CD14-positive monocyte (primary cell): ENCODE measurements at regions not wholly inside any gene's neighbourhood (a gene's known extent, or its start where the extent isn't known, plus 50 kb on each side); places are given as distances from the start of the nearest gene placed in this dataset.

Experiments used
- DNase-seq, 3 donors: peaks; one replicate each; pipeline ENCODE4 v3.0.0-alpha.2; 2011 to 2022
- H2AFZ ChIP-seq: 2 replicates; pipeline ENCODE4 v1.6.0; 2012; ENCODE audit warnings: mild to moderate bottlenecking, low read depth, low read length, inconsistent platforms; ENCODE audit not compliant: insufficient read depth, poor library complexity, severe bottlenecking
- H3K27ac ChIP-seq, 2 donors: 1 replicate in 1 of 2; 2 replicates in 1 of 2; pipeline ENCODE4 v1.5.1; 2012 to 2013; ENCODE audit warnings: low read length in 2 of 2, control low read depth in 1 of 2, inconsistent platforms in 1 of 2, low read depth in 1 of 2, mild to moderate bottlenecking in 1 of 2
- H3K27me3 ChIP-seq, 2 donors: one replicate each; pipeline versions ENCODE4 v1.6.0 to v1.6.1; 2011 to 2013; ENCODE audit warnings: low read length in 2 of 2; ENCODE audit not compliant: control insufficient read depth in 2 of 2, insufficient read depth in 2 of 2
- H3K36me3 ChIP-seq, 2 donors: replicated peaks in 1 of 2; 1 replicate in 1 of 2; 2 replicates in 1 of 2; pipeline versions ENCODE4 v1.5.1 to v1.6.1; 2012 to 2013; ENCODE audit warnings: low read length in 2 of 2, control low read depth in 1 of 2, inconsistent platforms in 1 of 2, mild to moderate bottlenecking in 1 of 2; ENCODE audit not compliant: insufficient read depth in 2 of 2, control insufficient read depth in 1 of 2
- H3K4me1 ChIP-seq, 2 donors: 1 replicate in 1 of 2; 2 replicates in 1 of 2; pipeline versions ENCODE4 v1.5.1 to v1.6.1; 2012 to 2013; ENCODE audit warnings: low read length in 2 of 2, control low read depth in 1 of 2, inconsistent platforms in 1 of 2, mild to moderate bottlenecking in 1 of 2, moderate library complexity in 1 of 2; ENCODE audit not compliant: insufficient read depth in 2 of 2, control insufficient read depth in 1 of 2
- H3K4me2 ChIP-seq: replicated peaks from 2 replicates; pipeline ENCODE3; 2012; ENCODE audit warnings: low read length, moderate library complexity, mild to moderate bottlenecking; ENCODE audit not compliant: poor library complexity, severe bottlenecking; ENCODE audit errors: extremely low read depth
- H3K4me3 ChIP-seq, 3 experiments: fragments of 200-600 bp in 1 of 3; sonication (generic) in 1 of 3; replicated peaks in 1 of 3; 1 replicate in 2 of 3; 2 replicates in 1 of 3; pipeline ENCODE4 v1.5.1; 2011 to 2013; ENCODE audit warnings: low read length in 3 of 3, mild to moderate bottlenecking in 3 of 3, control low read depth in 2 of 3, low read depth in 2 of 3, inconsistent platforms in 1 of 3, moderate library complexity in 1 of 3
- H3K79me2 ChIP-seq: 2 replicates; pipeline ENCODE4 v1.6.0; 2012; ENCODE audit warnings: mild to moderate bottlenecking, control low read depth, inconsistent platforms, low read length, moderate library complexity; ENCODE audit not compliant: insufficient read depth
- H3K9ac ChIP-seq: 2 replicates; pipeline ENCODE4 v1.6.0; 2017; ENCODE audit warnings: low read length, mild to moderate bottlenecking; ENCODE audit not compliant: insufficient read depth, poor library complexity, severe bottlenecking
- H3K9me3 ChIP-seq, 2 donors: replicated peaks in 1 of 2; 1 replicate in 1 of 2; 2 replicates in 1 of 2; pipeline versions ENCODE4 v1.5.1 to v1.6.1; 2012 to 2013; ENCODE audit warnings: low read length in 2 of 2, control low read depth in 1 of 2; ENCODE audit not compliant: control insufficient read depth in 1 of 2, insufficient read depth in 1 of 2
- H4K20me1 ChIP-seq: 2 replicates; pipeline ENCODE4 v1.6.0; 2012; ENCODE audit warnings: mild to moderate bottlenecking, low read length, control low read depth, moderate library complexity; ENCODE audit not compliant: insufficient read depth
- H3K27ac Mint-ChIP-seq, 7 donors: one replicate each; pipeline ENCODE4 v1.8.0; 2020; ENCODE audit warnings: mild to moderate bottlenecking in 7 of 7, mixed read lengths in 7 of 7, moderate library complexity in 6 of 7, inconsistent platforms in 2 of 7
- H3K27me3 Mint-ChIP-seq, 3 donors: one replicate each; pipeline ENCODE4 v1.8.0; 2021 to 2022; ENCODE audit warnings: low read depth in 3 of 3, mild to moderate bottlenecking in 3 of 3, mixed read lengths in 3 of 3, moderate library complexity in 3 of 3, inconsistent platforms in 1 of 3
- H3K36me3 Mint-ChIP-seq, 2 donors: one replicate each; pipeline ENCODE4 v1.8.0; 2020; ENCODE audit warnings: mixed read lengths in 2 of 2, inconsistent platforms in 1 of 2, mild to moderate bottlenecking in 1 of 2
- H3K4me1 Mint-ChIP-seq: one replicate; pipeline ENCODE4 v1.8.0; 2020; ENCODE audit warnings: mild to moderate bottlenecking, mixed read lengths
- H3K4me3 Mint-ChIP-seq, 2 donors: one replicate each; pipeline ENCODE4 v1.8.0; 2020; ENCODE audit warnings: mild to moderate bottlenecking in 2 of 2, mixed read lengths in 2 of 2, moderate library complexity in 1 of 2
- H3K9me3 Mint-ChIP-seq, 7 donors: one replicate each; pipeline ENCODE4 v1.8.0; 2020 to 2022; ENCODE audit warnings: mixed read lengths in 7 of 7, mild to moderate bottlenecking in 6 of 7, moderate library complexity in 6 of 7, inconsistent platforms in 2 of 7
- CTCF ChIP-seq: fragments of 200-600 bp; IDR thresholded peaks from one replicate; pipeline ENCODE4 v1.8.0; 2022; ENCODE audit warnings: antibody characterized with exemption, mild to moderate bottlenecking
- WGBS: methylation state at CpG from one replicate; pipeline ENCODE4 v1.1.5; 2013; ENCODE audit warnings: missing lambda C conversion rate; ENCODE audit not compliant: insufficient coverage; 5-methylcytosine and 5-hydroxymethylcytosine counted together
- intact Hi-C, 2 donors: fragments of 100-400 bp; cut with micrococcal nuclease; formaldehyde crosslinking; loops; one replicate each; pipeline versions ENCODE4 v1.15.0 to v1.15.1; 2023

- H3K27ac ChIP-seq: no peak overlapping the region
- no peaks in the 10 kb centered on the region for H3K36me3 Mint-ChIP-seq
- DNase-seq: no peak
- H3K4me1 ChIP-seq: no peaks in the 10 kb centered on the region
- H3K9me3 Mint-ChIP-seq: peaks cover 0 to 5% (median 0%) of the 10 kb centered on the region in 7 donors
- H4K20me1 ChIP-seq: no peaks in the 10 kb centered on the region
- no peak overlapping the region for H3K4me3 Mint-ChIP-seq
- no peak overlapping the region for H3K27ac Mint-ChIP-seq
- TF ChIP-seq CTCF: no peak
- H3K79me2 ChIP-seq: no peaks in the 10 kb centered on the region
- no peaks in the 10 kb centered on the region for H3K27me3 ChIP-seq
- H3K4me3 ChIP-seq: no peak overlapping the region
- no peak overlapping the region for H3K4me2 ChIP-seq
- H3K9ac ChIP-seq: no peak overlapping the region
- no peaks in the 10 kb centered on the region for H3K27me3 Mint-ChIP-seq
- H3K4me1 Mint-ChIP-seq: no peaks in the 10 kb centered on the region
- H2AFZ ChIP-seq: no peak overlapping the region
- no CpG with 5 or more reads among the region's 1 CpG for WGBS
- H3K36me3 ChIP-seq: no peaks in the 10 kb centered on the region
- intact Hi-C loops: no loop called here
- H3K9me3 ChIP-seq: no peaks in the 10 kb centered on the region
Observed at GRCh38 chr2:13628122-13628521, 911.4 kb downstream of the TRIB2 start.

- no peaks in the 10 kb centered on the region for H4K20me1 ChIP-seq
- DNase-seq: no peak
- H3K4me2 ChIP-seq: no peak overlapping the region
- H3K27me3 Mint-ChIP-seq: no peaks in the 10 kb centered on the region
- H3K9me3 Mint-ChIP-seq: peaks cover 0 to 11% (median 8%) of the 10 kb centered on the region in 7 donors
- H2AFZ ChIP-seq: no peak overlapping the region
- no peaks in the 10 kb centered on the region for H3K36me3 Mint-ChIP-seq
- TF ChIP-seq CTCF: no peak
- 79% methylated on average over 2 of the region's 2 CpGs for WGBS
- no peak overlapping the region for H3K4me3 ChIP-seq
- no peak overlapping the region for H3K27ac ChIP-seq
- H3K9ac ChIP-seq: no peak overlapping the region
- H3K36me3 ChIP-seq: no peaks in the 10 kb centered on the region
- no peak overlapping the region for H3K4me3 Mint-ChIP-seq
- peaks cover 3 to 7% of the 10 kb centered on the region in 2 donors for H3K9me3 ChIP-seq
- no peaks in the 10 kb centered on the region for H3K4me1 ChIP-seq
- intact Hi-C loops: no loop called here
- no peaks in the 10 kb centered on the region for H3K4me1 Mint-ChIP-seq
- H3K27me3 ChIP-seq: no peaks in the 10 kb centered on the region
- no peaks in the 10 kb centered on the region for H3K79me2 ChIP-seq
- no peak overlapping the region for H3K27ac Mint-ChIP-seq
Observed at GRCh38 chr2:13638181-13638580, 921.4 kb downstream of the TRIB2 start.
